ENCODE measurements at regions not wholly inside any gene's neighbourhood (a gene's known extent, or its start where the extent isn't known, plus 50 kb on each side); places are given as distances from the start of the nearest gene placed in this dataset.

DNA sequence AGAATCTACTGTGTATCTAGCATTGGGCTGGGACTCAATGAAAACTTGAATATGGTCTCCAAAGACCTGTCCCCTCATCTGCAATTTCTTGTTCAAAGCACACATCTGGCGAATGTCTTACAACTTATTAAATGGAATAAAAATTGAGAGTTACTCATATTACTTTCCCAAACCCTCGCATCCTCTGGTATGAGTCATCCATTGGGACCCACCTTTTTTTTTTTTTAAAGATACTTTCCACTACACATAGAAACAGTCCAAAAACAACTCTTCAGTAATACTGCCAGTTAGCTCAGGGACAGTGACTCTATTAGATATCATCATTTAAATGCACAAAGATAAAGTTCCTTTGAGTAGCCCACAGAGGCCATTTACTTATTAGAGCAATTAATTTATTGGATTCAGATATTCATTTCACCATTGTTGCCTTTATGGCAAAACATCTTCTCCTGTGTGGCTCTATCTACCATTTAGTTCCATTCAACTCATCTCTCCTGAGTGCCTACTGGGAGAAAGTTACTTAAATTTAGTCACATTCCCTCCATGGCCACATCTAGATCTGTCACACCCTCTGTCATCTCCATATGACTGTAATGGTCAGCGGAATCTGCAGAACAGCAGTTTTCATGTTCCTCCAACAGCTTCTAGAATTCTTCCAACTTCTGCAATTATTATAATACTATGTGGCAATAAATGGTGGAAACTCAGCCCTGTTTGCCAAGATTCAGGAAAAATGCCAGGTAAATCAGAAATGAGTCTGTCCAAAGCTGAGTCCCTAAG lies 77.9 kb upstream of the ARHGEF3 start:
- Histone ChIP-seq H3K27ac (ENCODE audit: low read depth, low read length, poor library complexity, severe bottlenecking) (no peak overlapping the region), H3K4me3 (ENCODE audit: low read depth, low read length, poor library complexity, severe bottlenecking) (no peak overlapping the region), H3K9me3 (ENCODE audit: low read length) (no peaks in the 10 kb centered on the region), H3K79me2 (ENCODE audit: insufficient read depth, low read length) (no peaks in the 10 kb centered on the region), H2AFZ (ENCODE audit: low read length) (no peak overlapping the region), H3F3A (ENCODE audit: insufficient read depth, low read length) (no peaks in the 10 kb centered on the region), H3K4me2 (ENCODE audit: low read length) (no peak overlapping the region), H3K9me2 (ENCODE audit: low read depth, low read length) (no peaks in the 10 kb centered on the region), H3K4me1 (ENCODE audit: insufficient read depth, low read length, severe bottlenecking) (no peaks in the 10 kb centered on the region), H4K20me1 (ENCODE audit: insufficient read depth, low read length) (no peaks in the 10 kb centered on the region), H3K9ac (ENCODE audit: low read length) (no peak overlapping the region), H3K27me3 (ENCODE audit: insufficient read depth, low read length) (no peaks in the 10 kb centered on the region), H3K36me3 (ENCODE audit: insufficient read depth, low read length) (no peaks in the 10 kb centered on the region; the same call in 1 of the 2 replicates)
- TF ChIP-seq EZH2 (IDR thresholded peaks at IDR 0.05; ENCODE audit: borderline replicate concordance, low read length), result no peak
- TF ChIP-seq, protein P1, sequence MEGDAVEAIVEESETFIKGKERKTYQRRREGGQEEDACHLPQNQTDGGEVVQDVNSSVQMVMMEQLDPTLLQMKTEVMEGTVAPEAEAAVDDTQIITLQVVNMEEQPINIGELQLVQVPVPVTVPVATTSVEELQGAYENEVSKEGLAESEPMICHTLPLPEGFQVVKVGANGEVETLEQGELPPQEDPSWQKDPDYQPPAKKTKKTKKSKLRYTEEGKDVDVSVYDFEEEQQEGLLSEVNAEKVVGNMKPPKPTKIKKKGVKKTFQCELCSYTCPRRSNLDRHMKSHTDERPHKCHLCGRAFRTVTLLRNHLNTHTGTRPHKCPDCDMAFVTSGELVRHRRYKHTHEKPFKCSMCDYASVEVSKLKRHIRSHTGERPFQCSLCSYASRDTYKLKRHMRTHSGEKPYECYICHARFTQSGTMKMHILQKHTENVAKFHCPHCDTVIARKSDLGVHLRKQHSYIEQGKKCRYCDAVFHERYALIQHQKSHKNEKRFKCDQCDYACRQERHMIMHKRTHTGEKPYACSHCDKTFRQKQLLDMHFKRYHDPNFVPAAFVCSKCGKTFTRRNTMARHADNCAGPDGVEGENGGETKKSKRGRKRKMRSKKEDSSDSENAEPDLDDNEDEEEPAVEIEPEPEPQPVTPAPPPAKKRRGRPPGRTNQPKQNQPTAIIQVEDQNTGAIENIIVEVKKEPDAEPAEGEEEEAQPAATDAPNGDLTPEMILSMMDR (IDR thresholded peaks at IDR 0.05; ENCODE audit: low read length), result no peak

DNA sequence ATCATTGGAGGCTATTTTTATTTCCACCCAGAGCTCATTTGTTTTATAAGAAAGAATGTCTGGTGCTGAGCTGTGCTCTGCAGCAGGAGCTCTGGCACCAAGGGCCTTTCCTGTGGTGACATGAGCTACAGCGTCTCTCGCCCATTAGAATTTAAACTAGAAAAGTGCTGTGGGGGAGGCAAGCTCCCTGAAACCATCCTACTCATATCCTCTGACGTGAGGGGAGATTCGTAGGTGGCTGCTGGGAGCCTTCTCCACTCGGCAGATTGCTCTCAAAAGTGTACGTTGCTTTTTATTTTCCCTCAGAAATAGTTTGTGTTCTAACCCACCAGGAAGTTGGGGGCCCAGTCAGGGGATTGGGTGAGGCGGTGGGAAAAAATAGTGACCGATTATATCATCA lies 76.3 kb upstream of the ARHGEF3 start:
- Histone ChIP-seq H3K36me3 (ENCODE audit: insufficient read depth, low read length) (no peaks in the 10 kb centered on the region; the same call in 1 of the 2 replicates), H3K9me3 (ENCODE audit: low read length) (no peaks in the 10 kb centered on the region), H3K4me1 (ENCODE audit: insufficient read depth, low read length, severe bottlenecking) (no peaks in the 10 kb centered on the region), H2AFZ (ENCODE audit: low read length) (no peak overlapping the region), H3K27me3 (ENCODE audit: insufficient read depth, low read length) (no peaks in the 10 kb centered on the region), H3K4me2 (ENCODE audit: low read length) (no peak overlapping the region), H3K9ac (ENCODE audit: low read length) (no peak overlapping the region), H3K27ac (ENCODE audit: low read depth, low read length, poor library complexity, severe bottlenecking) (no peak overlapping the region), H4K20me1 (ENCODE audit: insufficient read depth, low read length) (no peaks in the 10 kb centered on the region), H3K4me3 (ENCODE audit: low read depth, low read length, poor library complexity, severe bottlenecking) (no peak overlapping the region), H3K9me2 (ENCODE audit: low read depth, low read length) (no peaks in the 10 kb centered on the region), H3F3A (ENCODE audit: insufficient read depth, low read length) (no peaks in the 10 kb centered on the region), H3K79me2 (ENCODE audit: insufficient read depth, low read length) (no peaks in the 10 kb centered on the region)
- TF ChIP-seq, protein P1 (IDR thresholded peaks at IDR 0.05; ENCODE audit: low read length), result no peak
- no peak for TF ChIP-seq EZH2 (IDR thresholded peaks at IDR 0.05; ENCODE audit: borderline replicate concordance, low read length)

- no peak for TF ChIP-seq EZH2 (IDR thresholded peaks at IDR 0.05; ENCODE audit: borderline replicate concordance, low read length)
- TF ChIP-seq, protein P1 (IDR thresholded peaks at IDR 0.05; ENCODE audit: low read length), result no peak
- Histone ChIP-seq H3K4me3 (ENCODE audit: low read depth, low read length, poor library complexity, severe bottlenecking) (no peak overlapping the region), H3K9me2 (ENCODE audit: low read depth, low read length) (no peaks in the 10 kb centered on the region), H3K4me1 (ENCODE audit: insufficient read depth, low read length, severe bottlenecking) (no peaks in the 10 kb centered on the region), H3K27me3 (ENCODE audit: insufficient read depth, low read length) (no peaks in the 10 kb centered on the region), H2AFZ (ENCODE audit: low read length) (no peak overlapping the region), H4K20me1 (ENCODE audit: insufficient read depth, low read length) (no peaks in the 10 kb centered on the region), H3F3A (ENCODE audit: insufficient read depth, low read length) (no peaks in the 10 kb centered on the region), H3K27ac (ENCODE audit: low read depth, low read length, poor library complexity, severe bottlenecking) (no peak overlapping the region), H3K4me2 (ENCODE audit: low read length) (no peak overlapping the region), H3K36me3 (ENCODE audit: insufficient read depth, low read length) (no peaks in the 10 kb centered on the region; the same call in 1 of the 2 replicates), H3K9ac (ENCODE audit: low read length) (no peak overlapping the region), H3K79me2 (ENCODE audit: insufficient read depth, low read length) (no peaks in the 10 kb centered on the region), H3K9me3 (ENCODE audit: low read length) (no peaks in the 10 kb centered on the region)
These were observed 75.2 kb upstream of the ARHGEF3 start for GRCh38 chr3:56876916-56877315.
